ENCODE measurements at regions not wholly inside any gene's neighbourhood (a gene's known extent, or its start where the extent isn't known, plus 50 kb on each side); places are given as distances from the start of the nearest gene placed in this dataset.

- H3K18ac ChIP-seq (ENCODE audit: low read depth, low read length) = no peak overlapping the region
- H4K8ac ChIP-seq (ENCODE audit: low read depth in 2 of 2, low read length in 2 of 2) = no peak overlapping the region
- H3K79me1 ChIP-seq (ENCODE audit: low read depth in 1 of 2, low read length in 2 of 2) = no peaks in the 10 kb centered on the region
- no peak overlapping the region for H4K91ac ChIP-seq (ENCODE audit: insufficient read depth, low read depth, low read length)
- H4K20me1 ChIP-seq (ENCODE audit: insufficient read depth, low read length) = no peaks in the 10 kb centered on the region
- no peak overlapping the region for H2BK5ac ChIP-seq (ENCODE audit: low read depth, low read length, poor library complexity, severe bottlenecking)
- H2BK120ac ChIP-seq (ENCODE audit: low read depth, low read length) = no peak overlapping the region
- CTCF ChIA-PET = no interaction called here
- no peak for TF ChIP-seq FOS (IDR thresholded peaks at IDR 0.05; ENCODE audit: low read depth, low read length)
- no peak for TF ChIP-seq MAZ (IDR thresholded peaks at IDR 0.05; ENCODE audit: borderline replicate concordance, low read depth, low read length)
- no peak for TF ChIP-seq CHD1 (IDR thresholded peaks at IDR 0.05; ENCODE audit: low read depth, low read length)
- no peak overlapping the region for H2BK20ac ChIP-seq (ENCODE audit: low read depth, low read length)
- in situ Hi-C loops (cut with MboI; ENCODE audit: low sequenced_read_pairs) (no loop called here), dilution Hi-C loops (cut with HindIII; ENCODE audit: low sequenced_read_pairs, unreplicated experiment) (no loop called here), intact Hi-C loops (cut with micrococcal nuclease) (no loop called here)
- POLR2A ChIA-PET (ENCODE audit: unreplicated experiment) = no interaction called here
- H3K56ac ChIP-seq (ENCODE audit: extremely low read depth, insufficient read depth, low read length) = no peak overlapping the region
- BruUV-seq (replicated peaks) = no TSS peak
- no peak overlapping the region for H3K23ac ChIP-seq (ENCODE audit: low read depth, low read length)
- no peak overlapping the region for H2BK15ac ChIP-seq (ENCODE audit: low read depth, low read length)
- no peak overlapping the region for H3K4me3 ChIP-seq (ENCODE audit: insufficient read depth, low read depth, low read length)
- H4K5ac ChIP-seq (ENCODE audit: low read depth, low read length) = no peak overlapping the region
- H3K27ac ChIP-seq (ENCODE audit: insufficient read depth, low read length) = no peak overlapping the region
- ATAC-seq (ENCODE audit: low read depth) = no peak
- no peaks in the 10 kb centered on the region for H3K27me3 ChIP-seq (ENCODE audit: control insufficient read depth, insufficient read depth, low read length)
- no peak overlapping the region for H3K4ac ChIP-seq (ENCODE audit: low read depth, low read length)
- no peak overlapping the region for H2AK9ac ChIP-seq (replicated peaks; ENCODE audit: low read depth, low read length, poor library complexity)
- no peaks in the 10 kb centered on the region for H3K4me1 ChIP-seq (ENCODE audit: control insufficient read depth, insufficient read depth, low read length)
- H3K36me3 ChIP-seq (ENCODE audit: control insufficient read depth, insufficient read depth, low read length) = no peaks in the 10 kb centered on the region
- H2AK5ac ChIP-seq (ENCODE audit: low read depth, low read length) = no peak overlapping the region
- no CpG with 5 or more reads among the region's 4 CpGs for WGBS, 2 experiments (ENCODE audit: extremely low coverage in 2 of 2, insufficient read length in 1 of 2)
- DNase-seq = no peak
- no peak overlapping the region for H2AFZ ChIP-seq (replicated peaks; ENCODE audit: low read length, poor library complexity)
- H3K4me2 ChIP-seq (ENCODE audit: low read depth, low read length) = no peak overlapping the region
- no peak overlapping the region for H3K9ac ChIP-seq (ENCODE audit: low read depth, low read length)
- H3K9me3 ChIP-seq (ENCODE audit: control insufficient read depth, insufficient read depth, low read length) = peaks cover 33% of the 10 kb centered on the region
- H3K9me1 ChIP-seq (ENCODE audit: insufficient read depth, low read length) = no peaks in the 10 kb centered on the region
- no peak overlapping the region for H3K14ac ChIP-seq (replicated peaks; ENCODE audit: low read depth, low read length)
These were observed 270.6 kb downstream of the MAF start for GRCh38 chr16:79329967-79330366.
